Calu3 (cell line): ENCODE measurements at regions not wholly inside any gene's neighbourhood (a gene's known extent, or its start where the extent isn't known, plus 50 kb on each side); places are given as distances from the start of the nearest gene placed in this dataset.

Source experiments
- BruUV-seq: library from RNA; stranded (reverse); fragments of 400-500 nt; replicated peaks from 2 replicates; lab custom pipeline; 2021; lab: Mats Ljungman, UMichigan
- CTCF ChIA-PET: fragments of 300-600 bp; sonication (Branson Sonifier 250); formaldehyde crosslinking; loops from one replicate; lab custom pipeline; 2022; ENCODE audit warnings: antibody characterized with exemption; lab: Charles Lee
- DNase-seq: peaks from one replicate; pipeline ENCODE4 v3.0.0; 2022
- H3K27ac Mint-ChIP-seq: one replicate; pipeline ENCODE4 v1.8.0; 2022; ENCODE audit warnings: mixed read lengths; ENCODE audit not compliant: unreplicated experiment
- H3K27me3 Mint-ChIP-seq: one replicate; pipeline ENCODE4 v1.8.0; 2022; ENCODE audit warnings: mixed read lengths; ENCODE audit not compliant: unreplicated experiment
- H3K36me3 Mint-ChIP-seq: one replicate; pipeline ENCODE4 v1.8.0; 2022; ENCODE audit warnings: mild to moderate bottlenecking, moderate library complexity, mixed read lengths; ENCODE audit not compliant: insufficient read depth, unreplicated experiment
- H3K4me1 Mint-ChIP-seq: one replicate; pipeline ENCODE4 v1.8.0; 2022; ENCODE audit warnings: mild to moderate bottlenecking, low read depth, mixed read lengths; ENCODE audit not compliant: unreplicated experiment
- H3K4me3 Mint-ChIP-seq: one replicate; pipeline ENCODE4 v1.8.0; 2022; ENCODE audit warnings: mild to moderate bottlenecking, low read depth, moderate library complexity, mixed read lengths; ENCODE audit not compliant: unreplicated experiment
- H3K9me3 Mint-ChIP-seq: one replicate; pipeline ENCODE4 v1.8.0; 2022; ENCODE audit warnings: low read depth, mixed read lengths; ENCODE audit not compliant: unreplicated experiment
- intact Hi-C: fragments of 100-400 bp; cut with micrococcal nuclease; formaldehyde crosslinking; loops from one replicate; pipeline ENCODE4 v1.10.0; 2022; ENCODE audit not compliant: unreplicated experiment
- TF ChIP-seq, protein P1 (sequence below): fragments of 200-600 bp; IDR thresholded peaks from one replicate; pipeline ENCODE4 v1.8.0; 2022; ENCODE audit warnings: antibody characterized with exemption; ENCODE audit not compliant: unreplicated experiment

DNA sequence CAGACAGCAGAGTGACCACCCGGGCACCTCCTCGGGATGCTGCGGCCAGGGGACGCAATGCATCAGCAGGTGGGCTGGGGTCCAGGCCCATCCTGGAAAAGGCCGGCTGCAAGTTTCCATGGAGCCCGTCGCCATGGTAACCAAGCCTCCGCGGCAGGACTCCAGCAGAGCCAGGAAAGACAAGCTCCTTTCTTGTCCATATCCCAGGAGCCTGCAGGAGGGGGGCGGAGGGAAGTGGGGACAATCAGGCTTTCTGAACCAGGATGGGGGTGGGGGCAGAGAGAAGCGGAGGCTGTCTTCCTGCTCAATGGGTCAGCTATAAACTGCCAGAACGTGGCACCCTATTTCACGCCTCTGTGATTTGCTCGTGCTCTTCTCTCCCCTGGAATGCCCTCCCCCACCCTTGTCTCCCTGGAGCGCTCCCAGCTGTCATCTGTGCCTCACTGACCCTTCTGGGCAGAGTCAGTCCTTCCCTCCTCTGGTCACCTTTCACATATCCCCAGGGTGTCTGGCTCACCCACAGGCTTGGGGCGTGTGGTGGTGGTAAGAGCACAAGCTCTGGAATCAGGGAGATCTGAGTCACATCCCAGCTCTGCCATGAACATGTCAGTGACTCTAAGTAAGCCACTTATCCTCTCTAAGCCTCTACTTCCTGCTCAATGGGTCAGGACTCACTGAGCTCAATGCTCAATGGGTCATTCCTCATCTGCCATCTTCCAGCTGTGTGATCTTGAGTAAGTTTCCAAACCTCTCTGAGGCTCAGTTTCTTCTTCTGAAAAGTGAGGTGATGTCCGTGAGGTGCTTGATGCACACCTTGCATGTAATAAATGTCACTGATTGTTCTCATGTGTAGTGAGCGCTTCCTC lies 58.9 kb upstream of the LAPTM5 start:
- Mint-ChIP-seq H3K9me3 (no peaks in the 10 kb centered on the region), H3K27me3 (no peaks in the 10 kb centered on the region), H3K4me1 (peaks cover 7% of the 10 kb centered on the region), H3K4me3 (no peak overlapping the region), H3K36me3 (no peaks in the 10 kb centered on the region), H3K27ac (no peak overlapping the region)
- TF ChIP-seq, protein P1, sequence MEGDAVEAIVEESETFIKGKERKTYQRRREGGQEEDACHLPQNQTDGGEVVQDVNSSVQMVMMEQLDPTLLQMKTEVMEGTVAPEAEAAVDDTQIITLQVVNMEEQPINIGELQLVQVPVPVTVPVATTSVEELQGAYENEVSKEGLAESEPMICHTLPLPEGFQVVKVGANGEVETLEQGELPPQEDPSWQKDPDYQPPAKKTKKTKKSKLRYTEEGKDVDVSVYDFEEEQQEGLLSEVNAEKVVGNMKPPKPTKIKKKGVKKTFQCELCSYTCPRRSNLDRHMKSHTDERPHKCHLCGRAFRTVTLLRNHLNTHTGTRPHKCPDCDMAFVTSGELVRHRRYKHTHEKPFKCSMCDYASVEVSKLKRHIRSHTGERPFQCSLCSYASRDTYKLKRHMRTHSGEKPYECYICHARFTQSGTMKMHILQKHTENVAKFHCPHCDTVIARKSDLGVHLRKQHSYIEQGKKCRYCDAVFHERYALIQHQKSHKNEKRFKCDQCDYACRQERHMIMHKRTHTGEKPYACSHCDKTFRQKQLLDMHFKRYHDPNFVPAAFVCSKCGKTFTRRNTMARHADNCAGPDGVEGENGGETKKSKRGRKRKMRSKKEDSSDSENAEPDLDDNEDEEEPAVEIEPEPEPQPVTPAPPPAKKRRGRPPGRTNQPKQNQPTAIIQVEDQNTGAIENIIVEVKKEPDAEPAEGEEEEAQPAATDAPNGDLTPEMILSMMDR: no peak
- CTCF ChIA-PET: interaction anchor here (1.1 to 1.9 kb wide), 3 partner anchors 12 to 79 kb away, joined by 3 to 6 read pairs (median 4); no protein-coding TSS in a partner anchor
- intact Hi-C loops: no loop called here
- peak; percentile 38 for DNase-seq
- BruUV-seq: no TSS peak

DNA sequence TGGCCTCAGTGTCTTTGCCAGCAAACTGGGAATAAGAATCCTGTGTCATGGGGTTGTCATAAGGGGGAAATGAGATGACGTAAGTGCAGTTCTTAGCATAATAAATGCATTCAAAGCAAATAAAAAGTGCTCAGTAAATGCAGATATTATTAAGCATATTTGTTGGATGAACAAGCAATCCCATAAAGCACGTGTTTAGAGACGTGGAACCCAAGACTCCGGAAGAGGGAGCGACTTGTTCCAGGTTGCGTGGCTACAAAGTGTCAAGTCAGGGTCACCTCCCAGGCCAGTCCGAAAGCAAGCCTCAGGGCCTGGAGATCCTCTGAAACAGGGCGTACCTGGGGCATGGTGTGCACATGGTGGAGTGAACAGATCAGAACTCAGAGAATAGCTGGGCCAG lies 58.0 kb upstream of the LAPTM5 start:
- TF ChIP-seq, protein P1: no peak
- Mint-ChIP-seq H3K27me3 (no peaks in the 10 kb centered on the region), H3K27ac (no peak overlapping the region), H3K36me3 (no peaks in the 10 kb centered on the region), H3K4me1 (peaks cover 7% of the 10 kb centered on the region), H3K9me3 (no peaks in the 10 kb centered on the region), H3K4me3 (no peak overlapping the region)
- DNase-seq: no peak
- intact Hi-C loops: no loop called here
- no TSS peak for BruUV-seq
- CTCF ChIA-PET: interaction anchor here (1.1 to 1.9 kb wide), 2 partner anchors 12 to 14 kb away, joined by 4 to 6 read pairs; no protein-coding TSS in a partner anchor

DNA sequence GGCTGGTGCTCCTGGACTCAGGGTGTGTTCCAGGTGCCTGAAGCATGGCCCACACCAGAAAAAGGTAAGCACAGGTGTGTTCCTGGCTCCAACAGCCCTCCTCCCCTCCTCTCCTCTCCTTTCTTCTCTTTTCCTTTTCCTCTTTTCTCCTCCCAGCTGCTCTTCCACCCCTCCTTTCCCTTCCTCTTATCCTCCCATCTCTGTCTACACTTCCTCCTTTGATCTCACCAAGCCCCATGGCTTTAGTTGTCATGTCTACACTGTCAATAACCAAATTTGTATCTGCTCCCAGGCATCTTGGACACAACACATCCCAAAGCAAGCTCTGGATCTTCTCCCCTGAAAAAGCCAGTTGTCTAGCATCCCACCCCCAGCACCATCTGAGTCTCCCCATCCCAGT lies 56.7 kb upstream of the LAPTM5 start:
- Mint-ChIP-seq H3K36me3 (no peaks in the 10 kb centered on the region), H3K4me1 (peaks cover 7% of the 10 kb centered on the region), H3K4me3 (no peak overlapping the region), H3K9me3 (no peaks in the 10 kb centered on the region), H3K27ac (no peak overlapping the region), H3K27me3 (no peaks in the 10 kb centered on the region)
- TF ChIP-seq, protein P1: no peak
- CTCF ChIA-PET: no interaction called here
- intact Hi-C loops: no loop called here
- DNase-seq: no peak
- no TSS peak for BruUV-seq

DNA sequence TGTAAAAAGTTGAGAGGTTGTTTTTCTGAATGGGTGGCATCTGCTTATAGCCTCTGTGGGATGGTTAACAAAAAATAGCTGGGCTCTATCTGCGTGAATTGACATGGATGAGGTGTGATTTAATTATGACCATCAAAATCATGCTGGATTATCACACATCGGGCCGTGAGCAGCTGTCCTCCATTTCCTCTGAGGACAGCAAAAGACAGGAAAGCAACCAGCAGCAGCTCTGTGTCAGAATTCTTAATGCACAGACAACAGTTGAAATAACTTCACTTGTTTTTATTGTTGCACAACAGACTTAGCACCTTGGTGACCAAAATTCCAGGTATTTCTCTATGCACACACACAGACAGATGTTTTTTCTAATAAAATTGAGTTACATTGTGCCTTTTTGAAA lies 54.5 kb upstream of the LAPTM5 start:
- H3K4me1 Mint-ChIP-seq: peaks cover 7% of the 10 kb centered on the region
- no TSS peak for BruUV-seq
- intact Hi-C loops: no loop called here

More for the DNA sequence above, 54.5 kb upstream of the LAPTM5 start:
- no peak for DNase-seq
- CTCF ChIA-PET: no interaction called here
- TF ChIP-seq, protein P1: no peak
- no peak overlapping the region for H3K27ac Mint-ChIP-seq
- H3K27me3 Mint-ChIP-seq: no peaks in the 10 kb centered on the region
- H3K36me3 Mint-ChIP-seq: no peaks in the 10 kb centered on the region
- H3K9me3 Mint-ChIP-seq: no peaks in the 10 kb centered on the region
- no peak overlapping the region for H3K4me3 Mint-ChIP-seq
